Ishikawa (cell line): ENCODE measurements at regions not wholly inside any gene's neighbourhood (a gene's known extent, or its start where the extent isn't known, plus 50 kb on each side); places are given as distances from the start of the nearest gene placed in this dataset.

ENCODE experiments used
- CEBPB ChIP-seq: IDR thresholded peaks from 2 replicates; pipeline ENCODE4 v1.6.1; 2012
- CREB1 ChIP-seq: IDR thresholded peaks from 2 replicates; pipeline ENCODE4 v1.6.1; 2012; ENCODE audit warnings: low read depth
- EGR1 ChIP-seq: IDR thresholded peaks from 2 replicates; pipeline ENCODE4 v1.6.1; 2012
- EP300 ChIP-seq: IDR thresholded peaks from 2 replicates; pipeline ENCODE4 v1.6.1; 2012; ENCODE audit warnings: borderline replicate concordance
- FOXM1 ChIP-seq: IDR thresholded peaks from 2 replicates; pipeline ENCODE4 v1.6.1; 2012; ENCODE audit warnings: low read depth, borderline replicate concordance
- MAX ChIP-seq: IDR thresholded peaks from 2 replicates; pipeline ENCODE4 v1.6.1; 2012
- NFIC ChIP-seq: IDR thresholded peaks from 2 replicates; pipeline ENCODE4 v1.6.1; 2012
- RAD21 ChIP-seq: IDR thresholded peaks from 2 replicates; pipeline ENCODE4 v1.6.1; 2012; ENCODE audit warnings: low read depth
- TAF1 ChIP-seq: IDR thresholded peaks from 2 replicates; pipeline ENCODE4 v1.6.1; 2012; ENCODE audit warnings: low read depth, mild to moderate bottlenecking
- TCF12 ChIP-seq: IDR thresholded peaks from 2 replicates; pipeline ENCODE4 v1.6.1; 2012; ENCODE audit warnings: low read depth
- TEAD4 ChIP-seq: IDR thresholded peaks from 2 replicates; pipeline ENCODE4 v1.6.1; 2012
- YY1 ChIP-seq: IDR thresholded peaks from 2 replicates; pipeline ENCODE4 v1.6.1; 2012; ENCODE audit warnings: low read depth
- ZBTB7A ChIP-seq: IDR thresholded peaks from 2 replicates; pipeline ENCODE4 v1.6.1; 2012; ENCODE audit warnings: low read depth
- TF ChIP-seq, protein P1 (sequence below): IDR thresholded peaks from 2 replicates; pipeline ENCODE4 v1.6.1; 2012; ENCODE audit warnings: low read depth, mild to moderate bottlenecking
- TF ChIP-seq, protein P2 (sequence below): IDR thresholded peaks from 2 replicates; pipeline ENCODE4 v1.6.1; 2012

GRCh38 chr5:35342664-35343063 is 112.4 kb upstream of the PRLR start:
- no peak for TF ChIP-seq CREB1
- TF ChIP-seq EP300, result no peak
- TF ChIP-seq, protein P1, sequence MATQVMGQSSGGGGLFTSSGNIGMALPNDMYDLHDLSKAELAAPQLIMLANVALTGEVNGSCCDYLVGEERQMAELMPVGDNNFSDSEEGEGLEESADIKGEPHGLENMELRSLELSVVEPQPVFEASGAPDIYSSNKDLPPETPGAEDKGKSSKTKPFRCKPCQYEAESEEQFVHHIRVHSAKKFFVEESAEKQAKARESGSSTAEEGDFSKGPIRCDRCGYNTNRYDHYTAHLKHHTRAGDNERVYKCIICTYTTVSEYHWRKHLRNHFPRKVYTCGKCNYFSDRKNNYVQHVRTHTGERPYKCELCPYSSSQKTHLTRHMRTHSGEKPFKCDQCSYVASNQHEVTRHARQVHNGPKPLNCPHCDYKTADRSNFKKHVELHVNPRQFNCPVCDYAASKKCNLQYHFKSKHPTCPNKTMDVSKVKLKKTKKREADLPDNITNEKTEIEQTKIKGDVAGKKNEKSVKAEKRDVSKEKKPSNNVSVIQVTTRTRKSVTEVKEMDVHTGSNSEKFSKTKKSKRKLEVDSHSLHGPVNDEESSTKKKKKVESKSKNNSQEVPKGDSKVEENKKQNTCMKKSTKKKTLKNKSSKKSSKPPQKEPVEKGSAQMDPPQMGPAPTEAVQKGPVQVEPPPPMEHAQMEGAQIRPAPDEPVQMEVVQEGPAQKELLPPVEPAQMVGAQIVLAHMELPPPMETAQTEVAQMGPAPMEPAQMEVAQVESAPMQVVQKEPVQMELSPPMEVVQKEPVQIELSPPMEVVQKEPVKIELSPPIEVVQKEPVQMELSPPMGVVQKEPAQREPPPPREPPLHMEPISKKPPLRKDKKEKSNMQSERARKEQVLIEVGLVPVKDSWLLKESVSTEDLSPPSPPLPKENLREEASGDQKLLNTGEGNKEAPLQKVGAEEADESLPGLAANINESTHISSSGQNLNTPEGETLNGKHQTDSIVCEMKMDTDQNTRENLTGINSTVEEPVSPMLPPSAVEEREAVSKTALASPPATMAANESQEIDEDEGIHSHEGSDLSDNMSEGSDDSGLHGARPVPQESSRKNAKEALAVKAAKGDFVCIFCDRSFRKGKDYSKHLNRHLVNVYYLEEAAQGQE, result no peak
- TF ChIP-seq MAX, result no peak
- no peak for TF ChIP-seq EGR1
- no peak for TF ChIP-seq FOXM1
- TF ChIP-seq, protein P2, sequence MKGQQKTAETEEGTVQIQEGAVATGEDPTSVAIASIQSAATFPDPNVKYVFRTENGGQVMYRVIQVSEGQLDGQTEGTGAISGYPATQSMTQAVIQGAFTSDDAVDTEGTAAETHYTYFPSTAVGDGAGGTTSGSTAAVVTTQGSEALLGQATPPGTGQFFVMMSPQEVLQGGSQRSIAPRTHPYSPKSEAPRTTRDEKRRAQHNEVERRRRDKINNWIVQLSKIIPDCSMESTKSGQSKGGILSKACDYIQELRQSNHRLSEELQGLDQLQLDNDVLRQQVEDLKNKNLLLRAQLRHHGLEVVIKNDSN, result no peak
- no peak for TF ChIP-seq CEBPB
- TF ChIP-seq TAF1, result no peak
- TF ChIP-seq RAD21, result no peak
- TF ChIP-seq NFIC, result no peak
- no peak for TF ChIP-seq TEAD4
- no peak for TF ChIP-seq ZBTB7A
- no peak for TF ChIP-seq TCF12
- no peak for TF ChIP-seq YY1

DNA sequence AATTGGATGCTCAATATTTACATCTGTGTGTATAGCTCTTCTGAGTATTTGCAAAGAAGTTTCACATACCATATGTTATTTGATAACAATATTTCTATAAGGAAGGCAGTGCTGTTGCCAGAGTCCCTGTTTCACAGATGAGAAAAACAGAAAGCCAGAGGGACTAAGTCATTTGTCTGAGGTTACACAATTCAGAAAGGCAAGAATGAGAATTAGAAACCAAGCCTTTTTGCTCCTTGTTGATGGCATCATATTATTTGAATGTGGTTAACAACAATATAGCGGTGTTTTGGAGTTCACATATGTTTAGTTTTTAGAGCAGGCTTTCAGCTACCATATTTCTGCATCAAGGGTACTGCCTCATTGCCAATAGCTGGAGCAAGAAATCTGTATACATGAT is 110.9 kb upstream of the PRLR start:
- TF ChIP-seq NFIC (no peak), TCF12 (no peak)

DNA sequence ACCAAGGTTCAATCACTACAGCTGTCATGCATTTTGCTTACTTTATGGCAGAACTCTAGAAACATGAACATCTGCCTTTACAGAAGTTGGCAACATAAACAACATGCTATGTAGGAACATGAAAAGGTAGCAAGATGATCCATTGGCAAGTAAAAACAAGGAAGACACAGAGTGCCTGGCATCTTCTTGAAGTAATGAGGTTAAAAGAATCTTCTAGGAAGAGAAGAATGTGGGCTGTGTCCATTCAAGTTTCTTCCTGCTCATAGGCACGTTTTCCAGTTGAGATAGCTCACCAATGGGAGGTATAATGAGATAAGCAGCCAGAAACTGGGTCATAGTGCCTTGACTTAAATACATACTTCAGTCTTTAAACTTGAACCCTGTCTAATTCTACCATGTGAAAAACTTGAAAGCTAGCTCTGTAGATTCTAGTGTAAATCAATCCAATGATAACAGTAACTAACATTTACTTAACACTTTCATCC is 109.4 kb upstream of the PRLR start:
- TF ChIP-seq FOXM1, result no peak
- TF ChIP-seq ZBTB7A, result no peak

GRCh38 chr5:35339006-35339405 is 108.7 kb upstream of the PRLR start:
- TF ChIP-seq TCF12 (no peak), TEAD4 (no peak), EGR1 (no peak)
- TF ChIP-seq, protein P1, result no peak

- TF ChIP-seq RAD21 (no peak), TEAD4 (no peak), TCF12 (no peak), CEBPB (no peak), NFIC (no peak), MAX (no peak), YY1 (no peak), FOXM1 (no peak), EGR1 (no peak), ZBTB7A (no peak), TAF1 (no peak), EP300 (no peak), CREB1 (no peak)
- TF ChIP-seq, protein P2, result no peak
- TF ChIP-seq, protein P1, result no peak
Observed at GRCh38 chr5:35338157-35338453, 107.8 kb upstream of the PRLR start.
